Mesenchymal stem cell (in vitro differentiated cells and primary cell): ENCODE measurements at regions not wholly inside any gene's neighbourhood (a gene's known extent, or its start where the extent isn't known, plus 50 kb on each side); places are given as distances from the start of the nearest gene placed in this dataset.

Experiments
- DNase-seq: peaks from one replicate; pipeline ENCODE4 v3.0.0-alpha.2; 2013
- H2AFZ ChIP-seq: one replicate; pipeline ENCODE4 v1.6.1; 2013; ENCODE audit warnings: low read depth, mild to moderate bottlenecking, control low read depth, inconsistent platforms, low read length, moderate library complexity
- H2AK5ac ChIP-seq: 2 replicates; pipeline ENCODE4 v1.6.1; 2013; ENCODE audit warnings: low read length, moderate library complexity, mild to moderate bottlenecking, inconsistent platforms; ENCODE audit not compliant: severe bottlenecking
- H2BK120ac ChIP-seq: one replicate; pipeline ENCODE4 v1.6.1; 2013; ENCODE audit warnings: low read depth, mild to moderate bottlenecking, inconsistent platforms, low read length, moderate library complexity
- H2BK12ac ChIP-seq, 2 experiments: one replicate each; pipeline ENCODE4 v1.6.1; 2013; ENCODE audit warnings: inconsistent platforms in 2 of 2, low read length in 2 of 2, mild to moderate bottlenecking in 2 of 2, moderate library complexity in 2 of 2, control low read depth in 1 of 2
- H2BK15ac ChIP-seq: one replicate; pipeline ENCODE4 v1.6.1; 2013; ENCODE audit warnings: mild to moderate bottlenecking, low read depth, inconsistent platforms; ENCODE audit not compliant: poor library complexity, severe bottlenecking
- H2BK5ac ChIP-seq: 2 replicates; pipeline ENCODE4 v1.6.1; 2013; ENCODE audit warnings: low read depth, mild to moderate bottlenecking, low read length, control low read depth, inconsistent platforms; ENCODE audit not compliant: poor library complexity, severe bottlenecking
- H3K14ac ChIP-seq, 2 experiments: one replicate each; pipeline ENCODE4 v1.6.1; 2013; ENCODE audit warnings: inconsistent platforms in 2 of 2, low read length in 2 of 2, control low read depth in 1 of 2, mild to moderate bottlenecking in 1 of 2, moderate library complexity in 1 of 2
- H3K18ac ChIP-seq, 2 experiments: one replicate each; pipeline ENCODE4 v1.6.1; 2013; ENCODE audit warnings: inconsistent platforms in 2 of 2, low read length in 2 of 2, control low read depth in 1 of 2, low read depth in 1 of 2, mild to moderate bottlenecking in 1 of 2
- H3K23ac ChIP-seq, 2 experiments: one replicate each; pipeline ENCODE4 v1.6.1; 2013; ENCODE audit warnings: inconsistent platforms in 2 of 2, low read length in 2 of 2, mild to moderate bottlenecking in 2 of 2, moderate library complexity in 2 of 2, control low read depth in 1 of 2
- H3K27ac ChIP-seq: 2 replicates; pipeline ENCODE4 v1.5.1; 2013; ENCODE audit warnings: mild to moderate bottlenecking, moderate library complexity, low read length, control low read depth, inconsistent platforms; ENCODE audit not compliant: poor library complexity, severe bottlenecking
- H3K27me3 ChIP-seq, 2 experiments: 2 replicates each; pipeline versions ENCODE4 v1.6.1 to v1.7.0; 2013; ENCODE audit warnings: low read length in 2 of 2, mild to moderate bottlenecking in 2 of 2, moderate library complexity in 2 of 2, control low read depth in 1 of 2, inconsistent platforms in 1 of 2; ENCODE audit not compliant: control insufficient read depth in 1 of 2, insufficient read depth in 1 of 2
- H3K36me3 ChIP-seq, 2 experiments: 2 replicates each; pipeline versions ENCODE4 v1.6.1 to v1.7.0; 2013; ENCODE audit warnings: low read length in 2 of 2, control low read depth in 1 of 2, inconsistent platforms in 1 of 2, low read depth in 1 of 2, mild to moderate bottlenecking in 1 of 2; ENCODE audit not compliant: insufficient read depth in 2 of 2, control insufficient read depth in 1 of 2
- H3K4ac ChIP-seq, 2 experiments: one replicate each; pipeline ENCODE4 v1.6.1; 2013; ENCODE audit warnings: inconsistent platforms in 2 of 2, low read length in 2 of 2, mild to moderate bottlenecking in 2 of 2, moderate library complexity in 2 of 2, control low read depth in 1 of 2, low read depth in 1 of 2
- H3K4me1 ChIP-seq: 2 replicates; pipeline ENCODE4 v1.6.1; 2013; ENCODE audit warnings: low read depth, low read length, control low read depth; ENCODE audit not compliant: control insufficient read depth, insufficient read depth
- H3K4me2 ChIP-seq: 2 replicates; pipeline ENCODE4 v1.6.1; 2013; ENCODE audit warnings: low read length, mild to moderate bottlenecking, inconsistent platforms; ENCODE audit not compliant: poor library complexity, severe bottlenecking
- H3K4me3 ChIP-seq, 2 experiments: 2 replicates each; pipeline versions ENCODE4 v1.5.1 to v1.7.0; 2013; ENCODE audit warnings: low read length in 2 of 2, mild to moderate bottlenecking in 2 of 2, control low read depth in 1 of 2, low read depth in 1 of 2; ENCODE audit not compliant: insufficient read depth in 1 of 2
- H3K79me1 ChIP-seq: replicated peaks from 2 replicates; pipeline ENCODE4 v1.6.1; 2013; ENCODE audit warnings: mild to moderate bottlenecking, control low read depth, low read length, inconsistent platforms; ENCODE audit not compliant: poor library complexity, severe bottlenecking
- H3K9ac ChIP-seq: 2 replicates; pipeline ENCODE4 v1.7.0; 2013; ENCODE audit warnings: mild to moderate bottlenecking, low read length, moderate library complexity
- H3K9me3 ChIP-seq: 2 replicates; pipeline ENCODE4 v1.7.0; 2013; ENCODE audit warnings: mild to moderate bottlenecking, low read length; ENCODE audit not compliant: control insufficient read depth
- H4K8ac ChIP-seq: one replicate; pipeline ENCODE4 v1.6.1; 2013; ENCODE audit warnings: inconsistent platforms, mild to moderate bottlenecking, low read length, moderate library complexity
- H4K91ac ChIP-seq: one replicate; pipeline ENCODE4 v1.6.1; 2013; ENCODE audit warnings: mild to moderate bottlenecking, low read length, inconsistent platforms
- WGBS: methylation state at CpG from one replicate; pipeline ENCODE4 v1.1.7; 2013; ENCODE audit warnings: mixed read lengths; 5-methylcytosine and 5-hydroxymethylcytosine counted together

DNA sequence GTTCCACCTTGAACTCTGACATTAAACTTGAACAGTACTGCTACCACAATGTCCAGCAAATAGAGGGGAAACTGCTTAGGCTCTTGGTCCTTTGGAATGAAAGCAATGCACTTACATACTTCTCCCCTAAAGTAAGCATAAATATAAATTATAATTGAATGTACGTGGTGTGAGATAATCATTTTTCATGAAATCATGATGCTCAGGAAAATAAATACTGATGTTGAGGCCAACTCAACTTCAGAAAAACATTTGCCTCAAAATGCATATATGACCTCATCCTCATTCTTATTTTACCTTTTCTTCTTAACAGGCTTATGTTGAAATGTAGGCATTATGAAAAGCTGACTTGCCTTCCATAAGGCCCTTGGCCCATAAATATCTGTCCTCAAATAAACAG is 166.3 kb downstream of the KDR start:
- Histone ChIP-seq H3K4me3 (no peak overlapping the region), H3K23ac (no peak overlapping the region), H2BK120ac (no peak overlapping the region), H2AK5ac (no peak overlapping the region), H3K4me1 (no peaks in the 10 kb centered on the region), H3K79me1 (no peaks in the 10 kb centered on the region), H3K18ac (no peak overlapping the region), H4K8ac (no peak overlapping the region), H2BK12ac (no peak overlapping the region), H3K9me3 (no peaks in the 10 kb centered on the region), H3K14ac (no peak overlapping the region), H3K4ac (no peak overlapping the region), H2BK15ac (no peak overlapping the region), H3K4me2 (no peak overlapping the region), H3K27me3 (peaks cover 16 to 23% of the 10 kb centered on the region in 2 experiments), H3K9ac (no peak overlapping the region), H2BK5ac (no peak overlapping the region), H2AFZ (no peak overlapping the region), H3K36me3 (no peaks in the 10 kb centered on the region), H3K27ac (peak overlapping the region; percentile 38), H4K91ac (no peak overlapping the region)
- no CpG with 5 or more reads among the region's 1 CpG for WGBS
- no peak for DNase-seq

- Histone ChIP-seq H2BK15ac (no peak overlapping the region), H3K4me1 (no peaks in the 10 kb centered on the region), H3K18ac (no peak overlapping the region), H3K23ac (no peak overlapping the region), H2AK5ac (no peak overlapping the region), H2BK12ac (no peak overlapping the region), H3K4me2 (no peak overlapping the region), H3K4ac (no peak overlapping the region), H3K4me3 (no peak overlapping the region), H2AFZ (no peak overlapping the region), H2BK5ac (no peak overlapping the region), H3K27me3 (peaks cover 9 to 15% of the 10 kb centered on the region in 2 experiments), H3K79me1 (no peaks in the 10 kb centered on the region), H3K9ac (no peak overlapping the region), H4K8ac (no peak overlapping the region), H3K9me3 (no peaks in the 10 kb centered on the region), H3K14ac (no peak overlapping the region), H2BK120ac (no peak overlapping the region), H4K91ac (no peak overlapping the region), H3K27ac (no peak overlapping the region), H3K36me3 (no peaks in the 10 kb centered on the region)
- WGBS, result 86% methylated on average over 6 of the region's 6 CpGs
- peak; percentile 24 for DNase-seq
Observed at GRCh38 chr4:54958236-54958635, 167.2 kb downstream of the KDR start.

DNA sequence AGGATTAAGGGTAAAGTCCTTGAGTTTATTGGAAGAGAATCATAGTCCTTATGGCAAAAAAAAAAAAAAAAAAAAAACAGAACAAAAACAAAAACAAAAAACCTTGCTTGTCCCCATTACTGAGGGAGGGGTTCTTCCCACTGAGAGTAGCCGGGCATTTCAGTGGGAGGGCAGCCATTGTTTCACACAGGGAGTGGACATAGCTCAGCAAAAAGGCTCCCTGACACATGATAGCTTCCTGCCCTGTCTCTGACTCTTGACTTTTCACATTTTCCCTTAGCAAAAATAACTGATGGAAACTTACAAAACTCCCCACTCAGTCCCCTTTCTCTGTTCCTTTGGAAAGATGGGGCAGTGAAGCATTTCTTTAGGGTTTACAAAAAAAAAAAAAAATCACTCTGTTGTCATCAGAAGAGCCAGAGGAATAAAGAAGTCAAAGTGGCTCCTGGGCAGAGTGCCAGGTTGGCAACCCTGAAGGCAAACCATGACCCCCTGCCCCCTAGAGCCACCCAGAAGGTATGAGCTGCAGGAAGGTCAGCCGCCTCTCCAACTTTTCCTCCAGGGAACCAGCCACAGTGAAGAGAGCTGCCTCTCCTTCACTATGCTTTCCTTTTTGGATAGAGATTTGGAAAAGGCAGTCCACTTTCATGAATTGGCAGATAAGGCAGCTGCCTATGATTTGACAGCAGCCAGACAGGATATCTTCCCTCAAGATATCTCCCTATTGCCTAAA is 170.6 kb downstream of the KDR start:
- DNase-seq, result no peak
- H2BK15ac ChIP-seq, result no peak overlapping the region
- no peaks in the 10 kb centered on the region for H3K36me3 ChIP-seq
- H3K18ac ChIP-seq, result no peak overlapping the region
- no peak overlapping the region for H4K91ac ChIP-seq
- H2AFZ ChIP-seq, result no peak overlapping the region
- H4K8ac ChIP-seq, result no peak overlapping the region
- H3K27me3 ChIP-seq, result no peaks in the 10 kb centered on the region
- H3K4me2 ChIP-seq, result no peak overlapping the region
- 91% methylated on average over 1 of the region's 2 CpGs for WGBS
- H2BK120ac ChIP-seq, result no peak overlapping the region
- no peaks in the 10 kb centered on the region for H3K9me3 ChIP-seq
- H3K23ac ChIP-seq, result no peak overlapping the region
- H2BK5ac ChIP-seq, result no peak overlapping the region
- no peak overlapping the region for H3K4ac ChIP-seq
- no peak overlapping the region for H2AK5ac ChIP-seq
- no peak overlapping the region for H3K27ac ChIP-seq
- H2BK12ac ChIP-seq, result no peak overlapping the region
- no peak overlapping the region for H3K9ac ChIP-seq
- no peaks in the 10 kb centered on the region for H3K4me1 ChIP-seq
- H3K4me3 ChIP-seq, result no peak overlapping the region
- no peaks in the 10 kb centered on the region for H3K79me1 ChIP-seq
- no peak overlapping the region for H3K14ac ChIP-seq

- Histone ChIP-seq H3K36me3 (no peaks in the 10 kb centered on the region), H3K27ac (no peak overlapping the region), H4K91ac (no peak overlapping the region), H3K9me3 (peaks cover 5% of the 10 kb centered on the region), H4K8ac (no peak overlapping the region), H2AFZ (no peak overlapping the region), H3K14ac (no peak overlapping the region), H3K4ac (no peak overlapping the region), H3K23ac (no peak overlapping the region), H3K18ac (no peak overlapping the region), H3K4me3 (no peak overlapping the region), H3K9ac (no peak overlapping the region), H3K27me3 (peaks cover 0 to 10% of the 10 kb centered on the region in 2 experiments), H2BK15ac (no peak overlapping the region), H3K4me2 (no peak overlapping the region), H2BK120ac (no peak overlapping the region), H3K4me1 (no peaks in the 10 kb centered on the region), H3K79me1 (no peaks in the 10 kb centered on the region), H2BK5ac (no peak overlapping the region), H2BK12ac (no peak overlapping the region), H2AK5ac (no peak overlapping the region)
- DNase-seq, result no peak
- no CpG with 5 or more reads among the region's 1 CpG for WGBS
Observed at GRCh38 chr4:54946741-54947140, 178.7 kb downstream of the KDR start.
